T-helper 2 cell treated with Interferon-gamma antibody and Interleukin-4, amounts not matched to agents 5 μg/mL and 100 μg/mL, for 36 hours (primary cell): ENCODE measurements at regions not wholly inside any gene's neighbourhood (a gene's known extent, or its start where the extent isn't known, plus 50 kb on each side); places are given as distances from the start of the nearest gene placed in this dataset.

Experiments
- DNase-seq: peaks from one replicate; pipeline ENCODE4 v3.0.0; 2021; ENCODE audit warnings: low spot score
- H3K27ac Mint-ChIP-seq: one replicate; pipeline ENCODE4 v1.8.0; 2021; ENCODE audit warnings: mild to moderate bottlenecking, mixed read lengths
- H3K27me3 Mint-ChIP-seq: one replicate; pipeline ENCODE4 v1.8.0; 2021; ENCODE audit warnings: low read depth, mixed read lengths
- H3K36me3 Mint-ChIP-seq: one replicate; pipeline ENCODE4 v1.8.0; 2021; ENCODE audit warnings: low read depth, mixed read lengths
- H3K4me1 Mint-ChIP-seq: one replicate; pipeline ENCODE4 v1.8.0; 2021; ENCODE audit warnings: low read depth, mixed read lengths
- H3K4me3 Mint-ChIP-seq: one replicate; pipeline ENCODE4 v1.8.0; 2022; ENCODE audit warnings: mild to moderate bottlenecking, moderate library complexity, mixed read lengths
- H3K9me3 Mint-ChIP-seq: one replicate; pipeline ENCODE4 v1.8.0; 2021; ENCODE audit warnings: mixed read lengths

- no peak for DNase-seq
- H3K36me3 Mint-ChIP-seq, result no peaks in the 10 kb centered on the region
- H3K27me3 Mint-ChIP-seq, result no peaks in the 10 kb centered on the region
- H3K4me3 Mint-ChIP-seq, result no peak overlapping the region
- no peak overlapping the region for H3K27ac Mint-ChIP-seq
- H3K4me1 Mint-ChIP-seq, result peaks cover 3% of the 10 kb centered on the region
- H3K9me3 Mint-ChIP-seq, result no peaks in the 10 kb centered on the region
Measured at GRCh38 chr6:121499666-121500065, 64.2 kb downstream of the GJA1 start.

GRCh38 chr6:121503589-121503991, 68.1 kb downstream of the GJA1 start:
- H3K36me3 Mint-ChIP-seq, result no peaks in the 10 kb centered on the region
- no peak for DNase-seq
- peaks cover 3% of the 10 kb centered on the region for H3K4me1 Mint-ChIP-seq
- H3K4me3 Mint-ChIP-seq, result no peak overlapping the region
- H3K27ac Mint-ChIP-seq, result no peak overlapping the region
- no peaks in the 10 kb centered on the region for H3K9me3 Mint-ChIP-seq
- no peaks in the 10 kb centered on the region for H3K27me3 Mint-ChIP-seq

GRCh38 chr6:121504227-121504626, 68.8 kb downstream of the GJA1 start:
- Mint-ChIP-seq H3K36me3 (no peaks in the 10 kb centered on the region), H3K9me3 (no peaks in the 10 kb centered on the region), H3K4me1 (peaks cover 3% of the 10 kb centered on the region), H3K27ac (no peak overlapping the region), H3K4me3 (no peak overlapping the region), H3K27me3 (no peaks in the 10 kb centered on the region)
- DNase-seq, result no peak

- Mint-ChIP-seq H3K9me3 (no peaks in the 10 kb centered on the region), H3K36me3 (no peaks in the 10 kb centered on the region), H3K4me1 (peaks cover 3% of the 10 kb centered on the region), H3K27ac (no peak overlapping the region), H3K4me3 (no peak overlapping the region), H3K27me3 (no peaks in the 10 kb centered on the region)
- no peak for DNase-seq
Measured at GRCh38 chr6:121505284-121505683, 69.8 kb downstream of the GJA1 start.

- Mint-ChIP-seq H3K27me3 (no peaks in the 10 kb centered on the region), H3K36me3 (no peaks in the 10 kb centered on the region), H3K9me3 (no peaks in the 10 kb centered on the region), H3K4me1 (peaks cover 3% of the 10 kb centered on the region), H3K27ac (no peak overlapping the region), H3K4me3 (no peak overlapping the region)
- no peak for DNase-seq
Measured at GRCh38 chr6:121506761-121507754, 71.6 kb downstream of the GJA1 start.

GRCh38 chr6:121510568-121511177, 75.2 kb downstream of the GJA1 start:
- Mint-ChIP-seq H3K4me3 (no peak overlapping the region), H3K36me3 (no peaks in the 10 kb centered on the region), H3K4me1 (no peaks in the 10 kb centered on the region), H3K27ac (no peak overlapping the region), H3K27me3 (no peaks in the 10 kb centered on the region), H3K9me3 (no peaks in the 10 kb centered on the region)
- no peak for DNase-seq

- Mint-ChIP-seq H3K4me3 (no peak overlapping the region), H3K27ac (no peak overlapping the region), H3K4me1 (no peaks in the 10 kb centered on the region), H3K27me3 (no peaks in the 10 kb centered on the region), H3K9me3 (no peaks in the 10 kb centered on the region), H3K36me3 (no peaks in the 10 kb centered on the region)
- DNase-seq, result no peak
Measured at GRCh38 chr6:121515630-121516265, 80.3 kb downstream of the GJA1 start.

GRCh38 chr6:121516331-121516730, 80.9 kb downstream of the GJA1 start:
- H3K27me3 Mint-ChIP-seq, result no peaks in the 10 kb centered on the region
- H3K36me3 Mint-ChIP-seq, result no peaks in the 10 kb centered on the region
- no peak overlapping the region for H3K27ac Mint-ChIP-seq
- H3K4me3 Mint-ChIP-seq, result no peak overlapping the region
- no peak for DNase-seq
- H3K9me3 Mint-ChIP-seq, result no peaks in the 10 kb centered on the region
- H3K4me1 Mint-ChIP-seq, result no peaks in the 10 kb centered on the region

- H3K4me3 Mint-ChIP-seq, result no peak overlapping the region
- no peaks in the 10 kb centered on the region for H3K9me3 Mint-ChIP-seq
- no peaks in the 10 kb centered on the region for H3K27me3 Mint-ChIP-seq
- H3K27ac Mint-ChIP-seq, result no peak overlapping the region
- H3K4me1 Mint-ChIP-seq, result no peaks in the 10 kb centered on the region
- no peaks in the 10 kb centered on the region for H3K36me3 Mint-ChIP-seq
- DNase-seq, result no peak
Measured at GRCh38 chr6:121520337-121521163, 85.1 kb downstream of the GJA1 start.

- Mint-ChIP-seq H3K27me3 (no peaks in the 10 kb centered on the region), H3K4me3 (no peak overlapping the region), H3K36me3 (no peaks in the 10 kb centered on the region), H3K4me1 (no peaks in the 10 kb centered on the region), H3K27ac (no peak overlapping the region), H3K9me3 (no peaks in the 10 kb centered on the region)
- no peak for DNase-seq
Measured at GRCh38 chr6:121521164-121521555, 85.7 kb downstream of the GJA1 start.

- Mint-ChIP-seq H3K36me3 (no peaks in the 10 kb centered on the region), H3K27me3 (no peaks in the 10 kb centered on the region), H3K4me1 (no peaks in the 10 kb centered on the region), H3K4me3 (no peak overlapping the region), H3K9me3 (no peaks in the 10 kb centered on the region), H3K27ac (no peak overlapping the region)
- DNase-seq, result no peak
Measured at GRCh38 chr6:121522265-121522664, 86.8 kb downstream of the GJA1 start.

GRCh38 chr6:121522771-121523386, 87.4 kb downstream of the GJA1 start:
- H3K4me1 Mint-ChIP-seq, result no peaks in the 10 kb centered on the region
- no peaks in the 10 kb centered on the region for H3K36me3 Mint-ChIP-seq
- H3K27ac Mint-ChIP-seq, result no peak overlapping the region
- H3K9me3 Mint-ChIP-seq, result no peaks in the 10 kb centered on the region
- DNase-seq, result no peak
- no peak overlapping the region for H3K4me3 Mint-ChIP-seq
- no peaks in the 10 kb centered on the region for H3K27me3 Mint-ChIP-seq

- no peaks in the 10 kb centered on the region for H3K27me3 Mint-ChIP-seq
- no peak overlapping the region for H3K27ac Mint-ChIP-seq
- no peaks in the 10 kb centered on the region for H3K36me3 Mint-ChIP-seq
- H3K9me3 Mint-ChIP-seq, result no peaks in the 10 kb centered on the region
- H3K4me1 Mint-ChIP-seq, result no peaks in the 10 kb centered on the region
- no peak for DNase-seq
- no peak overlapping the region for H3K4me3 Mint-ChIP-seq
Measured at GRCh38 chr6:121523628-121524027, 88.2 kb downstream of the GJA1 start.
